PFSK-1 (cell line): ENCODE measurements at regions not wholly inside any gene's neighbourhood (a gene's known extent, or its start where the extent isn't known, plus 50 kb on each side); places are given as distances from the start of the nearest gene placed in this dataset.
A peak's percentile ranks its signal among the peaks of the same experiment; 100 is the strongest.

Experiments used
- POLR2AphosphoS5 ChIP-seq: IDR thresholded peaks from 2 replicates; pipeline ENCODE4 v1.6.1; 2012; ENCODE audit warnings: low read depth, mild to moderate bottlenecking, control low read depth, low read length, moderate library complexity
- SIN3A ChIP-seq: IDR thresholded peaks from 2 replicates; pipeline ENCODE4 v1.6.1; 2012; ENCODE audit warnings: mild to moderate bottlenecking, low read length, moderate library complexity, borderline replicate concordance; ENCODE audit not compliant: insufficient read depth
- TAF1 ChIP-seq: IDR thresholded peaks from 2 replicates; pipeline ENCODE4 v1.6.1; 2012; ENCODE audit warnings: low read length, control low read depth, borderline replicate concordance; ENCODE audit not compliant: insufficient read depth
- TF ChIP-seq, protein P1 (sequence below), 2 experiments: IDR thresholded peaks; 2 replicates each; pipeline versions ENCODE4 v1.6.1 to v1.8.0; 2011 to 2012; ENCODE audit warnings: low read depth in 2 of 2, low read length in 2 of 2, control low read depth in 1 of 2, inconsistent platforms in 1 of 2, mild to moderate bottlenecking in 1 of 2, moderate library complexity in 1 of 2; ENCODE audit not compliant: insufficient read depth in 1 of 2

DNA sequence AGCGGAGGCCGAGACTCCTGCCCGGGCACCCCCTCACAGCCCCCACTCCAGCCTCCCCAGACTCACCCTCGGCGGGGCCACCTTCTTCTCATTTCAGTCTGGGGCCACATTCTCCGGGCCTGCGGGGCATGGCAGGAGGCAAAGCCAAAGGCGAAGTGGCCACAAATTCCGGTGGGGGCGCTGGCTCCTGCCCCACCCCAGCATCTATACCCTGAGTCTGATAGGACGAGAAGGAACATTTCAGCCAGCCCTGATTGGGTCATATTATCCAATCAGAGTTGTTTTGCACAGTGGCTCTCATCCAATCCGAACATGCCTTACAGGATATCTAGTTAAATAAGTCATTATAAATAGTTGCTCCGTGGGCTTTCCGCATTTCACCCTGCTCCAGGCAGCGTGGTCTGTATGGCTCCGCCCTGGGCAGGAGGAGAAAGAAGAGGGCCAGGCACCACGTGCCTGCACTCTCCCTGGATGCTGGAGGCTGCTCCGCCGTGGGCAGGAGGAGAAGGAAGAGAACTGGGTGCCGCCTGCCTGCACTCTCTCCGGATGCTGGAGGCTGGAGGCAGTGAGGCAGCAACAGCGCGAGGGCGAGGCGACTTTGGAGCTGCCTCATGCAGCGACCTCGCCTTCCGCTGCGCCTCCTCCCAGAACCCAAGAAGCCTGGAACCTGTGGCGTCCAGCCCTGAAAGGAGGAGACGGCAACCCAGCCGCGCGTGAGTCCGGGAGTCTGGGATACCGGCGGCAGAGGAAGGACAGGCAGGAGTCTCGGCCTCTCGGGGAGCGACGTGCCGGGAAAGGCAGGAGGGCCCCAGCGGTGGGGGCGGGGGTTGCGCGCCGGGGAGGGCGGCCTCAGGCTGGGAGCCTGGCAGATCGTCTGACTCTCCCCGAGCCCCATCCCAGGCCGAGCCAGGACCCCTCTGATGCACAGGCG is 162.9 kb downstream of the ZNF33B start:
- TF ChIP-seq POLR2AphosphoS5 (peak; percentile 89), SIN3A (peak; percentile 21; the same call in 1 of the 2 replicates), TAF1 (peak; percentile 85; the same call in 1 of the 2 replicates)
- TF ChIP-seq, protein P1, sequence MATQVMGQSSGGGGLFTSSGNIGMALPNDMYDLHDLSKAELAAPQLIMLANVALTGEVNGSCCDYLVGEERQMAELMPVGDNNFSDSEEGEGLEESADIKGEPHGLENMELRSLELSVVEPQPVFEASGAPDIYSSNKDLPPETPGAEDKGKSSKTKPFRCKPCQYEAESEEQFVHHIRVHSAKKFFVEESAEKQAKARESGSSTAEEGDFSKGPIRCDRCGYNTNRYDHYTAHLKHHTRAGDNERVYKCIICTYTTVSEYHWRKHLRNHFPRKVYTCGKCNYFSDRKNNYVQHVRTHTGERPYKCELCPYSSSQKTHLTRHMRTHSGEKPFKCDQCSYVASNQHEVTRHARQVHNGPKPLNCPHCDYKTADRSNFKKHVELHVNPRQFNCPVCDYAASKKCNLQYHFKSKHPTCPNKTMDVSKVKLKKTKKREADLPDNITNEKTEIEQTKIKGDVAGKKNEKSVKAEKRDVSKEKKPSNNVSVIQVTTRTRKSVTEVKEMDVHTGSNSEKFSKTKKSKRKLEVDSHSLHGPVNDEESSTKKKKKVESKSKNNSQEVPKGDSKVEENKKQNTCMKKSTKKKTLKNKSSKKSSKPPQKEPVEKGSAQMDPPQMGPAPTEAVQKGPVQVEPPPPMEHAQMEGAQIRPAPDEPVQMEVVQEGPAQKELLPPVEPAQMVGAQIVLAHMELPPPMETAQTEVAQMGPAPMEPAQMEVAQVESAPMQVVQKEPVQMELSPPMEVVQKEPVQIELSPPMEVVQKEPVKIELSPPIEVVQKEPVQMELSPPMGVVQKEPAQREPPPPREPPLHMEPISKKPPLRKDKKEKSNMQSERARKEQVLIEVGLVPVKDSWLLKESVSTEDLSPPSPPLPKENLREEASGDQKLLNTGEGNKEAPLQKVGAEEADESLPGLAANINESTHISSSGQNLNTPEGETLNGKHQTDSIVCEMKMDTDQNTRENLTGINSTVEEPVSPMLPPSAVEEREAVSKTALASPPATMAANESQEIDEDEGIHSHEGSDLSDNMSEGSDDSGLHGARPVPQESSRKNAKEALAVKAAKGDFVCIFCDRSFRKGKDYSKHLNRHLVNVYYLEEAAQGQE (IDR thresholded peaks at IDR 0.05; ENCODE audit: insufficient read depth in 1 of 2, low read depth in 2 of 2, low read length in 2 of 2), result no peak
